ENCODE measurements at regions not wholly inside any gene's neighbourhood (a gene's known extent, or its start where the extent isn't known, plus 50 kb on each side); places are given as distances from the start of the nearest gene placed in this dataset.

- TF ChIP-seq USF2 (IDR thresholded peaks at IDR 0.05) = no peak
- TF ChIP-seq HMGXB4 (CRISPR knock-in tag; IDR thresholded peaks at IDR 0.05; ENCODE audit: borderline replicate concordance) = no peak
- no peak for TF ChIP-seq EHF (CRISPR knock-in tag; IDR thresholded peaks at IDR 0.05)
- no peak for TF ChIP-seq POLR2AphosphoS2 (conservative IDR thresholded peaks at IDR 0.05; ENCODE audit: low read length)
- TF ChIP-seq HEYL (CRISPR knock-in tag; IDR thresholded peaks at IDR 0.05) = no peak
- no peak for TF ChIP-seq FOSL2 (IDR thresholded peaks at IDR 0.05)
- TF ChIP-seq FOSL2 (CRISPR knock-in tag; IDR thresholded peaks at IDR 0.05) = no peak
Observed at GRCh38 chr4:171646984-171647383, 166.2 kb upstream of the GALNTL6 start (continued).

- no peaks in the 10 kb centered on the region for H3K4me1 ChIP-seq
- no peak overlapping the region for H3K4me2 ChIP-seq
- no peak for TF ChIP-seq E2F6 (IDR thresholded peaks at IDR 0.05; ENCODE audit: borderline replicate concordance, low read depth)
- no peak for ATAC-seq
- H3K4me3 ChIP-seq = no peak overlapping the region
- no peak overlapping the region for H3K27ac ChIP-seq
- no peaks in the 10 kb centered on the region for H3K9me3 ChIP-seq
- CTCF ChIA-PET = no interaction called here
- no peak for FAIRE-seq
- POLR2A ChIA-PET = no interaction called here
- DNase-seq (ENCODE audit: low read depth in 1 of 2, low spot score in 1 of 2) = no peak
- WGBS (ENCODE audit: missing lambda C conversion rate) = 65% methylated on average over 7 of the region's 7 CpGs
Observed at GRCh38 chr4:171644430-171645057, 168.7 kb upstream of the GALNTL6 start.

- Histone ChIP-seq H3K4me1 (no peaks in the 10 kb centered on the region), H3K4me3 (no peak overlapping the region), H3K4me2 (no peak overlapping the region), H3K27ac (no peak overlapping the region), H3K9me3 (no peaks in the 10 kb centered on the region)
- ATAC-seq = no peak
- no peak for FAIRE-seq
- POLR2A ChIA-PET = no interaction called here
- CTCF ChIA-PET = no interaction called here
- no peak for TF ChIP-seq HDAC2 (IDR thresholded peaks at IDR 0.05)
- no peak for TF ChIP-seq NR3C1 (IDR thresholded peaks at IDR 0.05)
- no peak for TF ChIP-seq KDM1A (IDR thresholded peaks at IDR 0.05; ENCODE audit: low read depth)
- TF ChIP-seq RFX5 (IDR thresholded peaks at IDR 0.05) = no peak
- TF ChIP-seq RCOR1 (IDR thresholded peaks at IDR 0.05; ENCODE audit: low read depth, low read length) = no peak
- no peak for TF ChIP-seq TFCP2L1 (CRISPR knock-in tag; IDR thresholded peaks at IDR 0.05)
- TF ChIP-seq CHD4 (IDR thresholded peaks at IDR 0.05; ENCODE audit: borderline replicate concordance) = no peak
- no peak for TF ChIP-seq CBX2 (IDR thresholded peaks at IDR 0.05; ENCODE audit: borderline replicate concordance, low read depth)
- no peak for TF ChIP-seq BHLHE40 (IDR thresholded peaks at IDR 0.05; ENCODE audit: low read depth, low read length)
- TF ChIP-seq FOSB (CRISPR knock-in tag; IDR thresholded peaks at IDR 0.05) = no peak
- TF ChIP-seq NPAS2 (CRISPR knock-in tag; IDR thresholded peaks at IDR 0.05; ENCODE audit: borderline replicate concordance) = no peak
- TF ChIP-seq ATOH8 (CRISPR knock-in tag; IDR thresholded peaks at IDR 0.05; ENCODE audit: low read depth) = no peak
- no peak for TF ChIP-seq HOXA7 (CRISPR knock-in tag; IDR thresholded peaks at IDR 0.05)
- no peak for TF ChIP-seq EHF (CRISPR knock-in tag; IDR thresholded peaks at IDR 0.05)
- TF ChIP-seq CEBPB (IDR thresholded peaks at IDR 0.05) = no peak
- no peak for TF ChIP-seq POLR2AphosphoS2 (conservative IDR thresholded peaks at IDR 0.05; ENCODE audit: low read length)
- DNase-seq (ENCODE audit: low read depth in 1 of 2, low spot score in 1 of 2) = no peak
- WGBS (ENCODE audit: missing lambda C conversion rate) = 47% methylated on average over 5 of the region's 5 CpGs
Observed at GRCh38 chr4:171639540-171639939, 173.7 kb upstream of the GALNTL6 start.

Data from A549 (cell line).